ENCODE measurements at regions not wholly inside any gene's neighbourhood (a gene's known extent, or its start where the extent isn't known, plus 50 kb on each side); places are given as distances from the start of the nearest gene placed in this dataset.

DNA sequence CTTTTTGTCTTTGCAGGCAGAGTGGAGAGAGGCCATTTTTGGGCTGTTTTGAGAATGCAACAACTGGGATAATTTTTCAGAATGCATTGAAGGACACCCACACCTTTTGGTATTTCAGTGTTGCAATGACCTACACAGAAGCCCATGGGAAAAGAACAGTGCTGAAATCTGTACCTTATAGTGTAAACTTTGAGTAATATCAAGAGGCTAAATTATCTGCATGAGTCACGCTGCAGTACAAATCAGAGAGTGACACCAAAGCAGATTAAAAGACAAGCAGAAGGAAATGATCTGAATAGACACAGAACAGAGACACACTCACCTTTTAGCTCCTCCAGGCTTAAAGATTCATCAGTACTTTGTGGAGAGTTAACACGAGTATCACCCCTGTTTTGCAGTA lies 265.3 kb downstream of the PAX3 start:
- Histone ChIP-seq H3K9me3 (ENCODE audit: control insufficient read depth in 1 of 2, insufficient read depth in 1 of 2, low read depth in 1 of 2, low read length in 2 of 2) (no peaks in the 10 kb centered on the region), H3K4me3 (replicated peaks in 1 of 2; ENCODE audit: low read depth in 1 of 2, low read length in 2 of 2) (no peak overlapping the region), H2AFZ (ENCODE audit: low read depth, low read length, poor library complexity, severe bottlenecking) (no peak overlapping the region), H3K9me2 (ENCODE audit: insufficient read depth) (no peaks in the 10 kb centered on the region), H3K4me2 (ENCODE audit: low read length) (no peak overlapping the region), H3K79me2 (ENCODE audit: insufficient read depth, low read length) (no peaks in the 10 kb centered on the region), H3K27ac (ENCODE audit: low read depth, low read length) (no peak overlapping the region), H3K27me3 (ENCODE audit: insufficient read depth, low read length) (peaks cover 7% of the 10 kb centered on the region; the same call in 1 of the 2 replicates), H3K36me3 (ENCODE audit: control insufficient read depth in 1 of 2, insufficient read depth in 2 of 2, low read length in 2 of 2) (no peaks in the 10 kb centered on the region), H3K4me1 (ENCODE audit: control insufficient read depth in 1 of 2, insufficient read depth in 2 of 2, low read length in 2 of 2) (no peaks in the 10 kb centered on the region), H3K9ac (ENCODE audit: low read length) (no peak overlapping the region), H4K20me1 (ENCODE audit: insufficient read depth) (no peaks in the 10 kb centered on the region)
- intact Hi-C loops (cut with micrococcal nuclease): no loop called here
- no peak for TF ChIP-seq JUND (IDR thresholded peaks at IDR 0.05)
- TF ChIP-seq, protein P1, sequence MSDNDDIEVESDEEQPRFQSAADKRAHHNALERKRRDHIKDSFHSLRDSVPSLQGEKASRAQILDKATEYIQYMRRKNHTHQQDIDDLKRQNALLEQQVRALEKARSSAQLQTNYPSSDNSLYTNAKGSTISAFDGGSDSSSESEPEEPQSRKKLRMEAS (IDR thresholded peaks at IDR 0.05): no peak
- no peak for TF ChIP-seq POLR2AphosphoS5 (IDR thresholded peaks at IDR 0.05; ENCODE audit: low read depth, low read length)
- no peak for TF ChIP-seq ZFX (IDR thresholded peaks at IDR 0.05)
- TF ChIP-seq CEBPB (IDR thresholded peaks at IDR 0.05; ENCODE audit: low read depth): no peak
- TF ChIP-seq, protein P2, sequence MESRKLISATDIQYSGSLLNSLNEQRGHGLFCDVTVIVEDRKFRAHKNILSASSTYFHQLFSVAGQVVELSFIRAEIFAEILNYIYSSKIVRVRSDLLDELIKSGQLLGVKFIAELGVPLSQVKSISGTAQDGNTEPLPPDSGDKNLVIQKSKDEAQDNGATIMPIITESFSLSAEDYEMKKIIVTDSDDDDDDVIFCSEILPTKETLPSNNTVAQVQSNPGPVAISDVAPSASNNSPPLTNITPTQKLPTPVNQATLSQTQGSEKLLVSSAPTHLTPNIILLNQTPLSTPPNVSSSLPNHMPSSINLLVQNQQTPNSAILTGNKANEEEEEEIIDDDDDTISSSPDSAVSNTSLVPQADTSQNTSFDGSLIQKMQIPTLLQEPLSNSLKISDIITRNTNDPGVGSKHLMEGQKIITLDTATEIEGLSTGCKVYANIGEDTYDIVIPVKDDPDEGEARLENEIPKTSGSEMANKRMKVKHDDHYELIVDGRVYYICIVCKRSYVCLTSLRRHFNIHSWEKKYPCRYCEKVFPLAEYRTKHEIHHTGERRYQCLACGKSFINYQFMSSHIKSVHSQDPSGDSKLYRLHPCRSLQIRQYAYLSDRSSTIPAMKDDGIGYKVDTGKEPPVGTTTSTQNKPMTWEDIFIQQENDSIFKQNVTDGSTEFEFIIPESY (IDR thresholded peaks at IDR 0.05; ENCODE audit: extremely low read depth, insufficient replicate concordance, low read length): no peak
- no peak for TF ChIP-seq EGR1 (IDR thresholded peaks at IDR 0.05; ENCODE audit: low read depth)
- TF ChIP-seq SP1 (IDR thresholded peaks at IDR 0.05; ENCODE audit: low read depth): no peak
- TF ChIP-seq ZNF274 (IDR thresholded peaks at IDR 0.05; ENCODE audit: low read depth, low read length): no peak
- TF ChIP-seq, protein P3, sequence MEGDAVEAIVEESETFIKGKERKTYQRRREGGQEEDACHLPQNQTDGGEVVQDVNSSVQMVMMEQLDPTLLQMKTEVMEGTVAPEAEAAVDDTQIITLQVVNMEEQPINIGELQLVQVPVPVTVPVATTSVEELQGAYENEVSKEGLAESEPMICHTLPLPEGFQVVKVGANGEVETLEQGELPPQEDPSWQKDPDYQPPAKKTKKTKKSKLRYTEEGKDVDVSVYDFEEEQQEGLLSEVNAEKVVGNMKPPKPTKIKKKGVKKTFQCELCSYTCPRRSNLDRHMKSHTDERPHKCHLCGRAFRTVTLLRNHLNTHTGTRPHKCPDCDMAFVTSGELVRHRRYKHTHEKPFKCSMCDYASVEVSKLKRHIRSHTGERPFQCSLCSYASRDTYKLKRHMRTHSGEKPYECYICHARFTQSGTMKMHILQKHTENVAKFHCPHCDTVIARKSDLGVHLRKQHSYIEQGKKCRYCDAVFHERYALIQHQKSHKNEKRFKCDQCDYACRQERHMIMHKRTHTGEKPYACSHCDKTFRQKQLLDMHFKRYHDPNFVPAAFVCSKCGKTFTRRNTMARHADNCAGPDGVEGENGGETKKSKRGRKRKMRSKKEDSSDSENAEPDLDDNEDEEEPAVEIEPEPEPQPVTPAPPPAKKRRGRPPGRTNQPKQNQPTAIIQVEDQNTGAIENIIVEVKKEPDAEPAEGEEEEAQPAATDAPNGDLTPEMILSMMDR (IDR thresholded peaks at IDR 0.05 in 2 of 3, conservative IDR thresholded peaks at IDR 0.05 in 1 of 3; ENCODE audit: borderline replicate concordance in 1 of 3, insufficient read depth in 1 of 3, low read depth in 2 of 3, low read length in 2 of 3): no peak
- no peak for TF ChIP-seq ELF1 (IDR thresholded peaks at IDR 0.05; ENCODE audit: borderline replicate concordance, low read depth)
- TF ChIP-seq POLR2A (IDR thresholded peaks at IDR 0.05; ENCODE audit: borderline replicate concordance, extremely low read depth, insufficient read depth, insufficient read length): no peak
- TF ChIP-seq EZH2 (IDR thresholded peaks at IDR 0.05): no peak
- no peak for TF ChIP-seq RAD21 (IDR thresholded peaks at IDR 0.05; ENCODE audit: low read depth)
- TF ChIP-seq FOSL1 (IDR thresholded peaks at IDR 0.05; ENCODE audit: low read depth): no peak
- TF ChIP-seq, protein P4, sequence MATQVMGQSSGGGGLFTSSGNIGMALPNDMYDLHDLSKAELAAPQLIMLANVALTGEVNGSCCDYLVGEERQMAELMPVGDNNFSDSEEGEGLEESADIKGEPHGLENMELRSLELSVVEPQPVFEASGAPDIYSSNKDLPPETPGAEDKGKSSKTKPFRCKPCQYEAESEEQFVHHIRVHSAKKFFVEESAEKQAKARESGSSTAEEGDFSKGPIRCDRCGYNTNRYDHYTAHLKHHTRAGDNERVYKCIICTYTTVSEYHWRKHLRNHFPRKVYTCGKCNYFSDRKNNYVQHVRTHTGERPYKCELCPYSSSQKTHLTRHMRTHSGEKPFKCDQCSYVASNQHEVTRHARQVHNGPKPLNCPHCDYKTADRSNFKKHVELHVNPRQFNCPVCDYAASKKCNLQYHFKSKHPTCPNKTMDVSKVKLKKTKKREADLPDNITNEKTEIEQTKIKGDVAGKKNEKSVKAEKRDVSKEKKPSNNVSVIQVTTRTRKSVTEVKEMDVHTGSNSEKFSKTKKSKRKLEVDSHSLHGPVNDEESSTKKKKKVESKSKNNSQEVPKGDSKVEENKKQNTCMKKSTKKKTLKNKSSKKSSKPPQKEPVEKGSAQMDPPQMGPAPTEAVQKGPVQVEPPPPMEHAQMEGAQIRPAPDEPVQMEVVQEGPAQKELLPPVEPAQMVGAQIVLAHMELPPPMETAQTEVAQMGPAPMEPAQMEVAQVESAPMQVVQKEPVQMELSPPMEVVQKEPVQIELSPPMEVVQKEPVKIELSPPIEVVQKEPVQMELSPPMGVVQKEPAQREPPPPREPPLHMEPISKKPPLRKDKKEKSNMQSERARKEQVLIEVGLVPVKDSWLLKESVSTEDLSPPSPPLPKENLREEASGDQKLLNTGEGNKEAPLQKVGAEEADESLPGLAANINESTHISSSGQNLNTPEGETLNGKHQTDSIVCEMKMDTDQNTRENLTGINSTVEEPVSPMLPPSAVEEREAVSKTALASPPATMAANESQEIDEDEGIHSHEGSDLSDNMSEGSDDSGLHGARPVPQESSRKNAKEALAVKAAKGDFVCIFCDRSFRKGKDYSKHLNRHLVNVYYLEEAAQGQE (IDR thresholded peaks at IDR 0.05; ENCODE audit: low read depth): no peak
- TF ChIP-seq TCF7L2 (IDR thresholded peaks at IDR 0.05; ENCODE audit: borderline replicate concordance, extremely low read depth, insufficient read depth, insufficient read length): no peak
- TF ChIP-seq YY1 (IDR thresholded peaks at IDR 0.05; ENCODE audit: extremely low read depth, insufficient replicate concordance, low read depth, low read length): no peak
- TF ChIP-seq CBX3 (IDR thresholded peaks at IDR 0.05; ENCODE audit: low read depth): no peak
- TF ChIP-seq EZH2phosphoT487 (IDR thresholded peaks at IDR 0.05; ENCODE audit: borderline replicate concordance): no peak
- ChIA-PET RAD21 (ENCODE audit: low non-redundant PET in 1 of 2, low total read pairs in 2 of 2, uncharacterized antibody in 2 of 2, unreplicated experiment in 2 of 2) (no interaction called here), POLR2A (no interaction called here), CTCF (no interaction called here)
- BruUV-seq (replicated peaks): no TSS peak
- DNase-seq (ENCODE audit: low read depth, low spot score) (no peak), ATAC-seq (no peak)

All from HCT116 (cell line).